OCI-LY3 (cell line): ENCODE measurements at regions not wholly inside any gene's neighbourhood (a gene's known extent, or its start where the extent isn't known, plus 50 kb on each side); places are given as distances from the start of the nearest gene placed in this dataset.

Experiments used
- EZH2phosphoT487 ChIP-seq: fragments of 200-600 bp; shearing (Covaris generic); IDR thresholded peaks from 2 replicates; pipeline ENCODE4 v1.6.1; 2018; ENCODE audit warnings: antibody characterized with exemption, mixed run types, low read depth
- TF ChIP-seq, protein P1 (sequence below): fragments of 200-600, 300-600 bp; sonication (generic); IDR thresholded peaks from 2 replicates; pipeline ENCODE4 v1.5.1; 2014; ENCODE audit warnings: antibody characterized with exemption, low read length, low read depth

DNA sequence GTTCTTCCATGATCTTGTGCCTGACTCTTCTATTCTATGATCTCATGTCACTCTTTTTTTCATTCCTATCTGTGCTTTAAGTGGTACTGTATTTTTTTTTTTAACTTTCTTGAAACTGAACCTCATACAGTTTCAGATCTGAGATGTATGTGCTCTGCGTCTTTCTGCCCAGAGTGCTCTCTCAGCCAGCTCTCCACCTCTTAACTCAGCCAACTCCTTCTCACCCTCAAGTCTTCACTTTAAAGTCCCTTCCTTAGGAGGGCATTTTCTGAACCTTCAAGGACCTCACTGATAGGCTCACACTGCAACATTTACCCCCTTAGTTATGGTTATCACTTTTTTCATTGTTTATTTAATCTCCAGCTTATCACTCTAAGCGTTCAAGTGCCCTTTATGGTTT, 158.7 kb downstream of the IRS2 start:
- TF ChIP-seq, protein P1, sequence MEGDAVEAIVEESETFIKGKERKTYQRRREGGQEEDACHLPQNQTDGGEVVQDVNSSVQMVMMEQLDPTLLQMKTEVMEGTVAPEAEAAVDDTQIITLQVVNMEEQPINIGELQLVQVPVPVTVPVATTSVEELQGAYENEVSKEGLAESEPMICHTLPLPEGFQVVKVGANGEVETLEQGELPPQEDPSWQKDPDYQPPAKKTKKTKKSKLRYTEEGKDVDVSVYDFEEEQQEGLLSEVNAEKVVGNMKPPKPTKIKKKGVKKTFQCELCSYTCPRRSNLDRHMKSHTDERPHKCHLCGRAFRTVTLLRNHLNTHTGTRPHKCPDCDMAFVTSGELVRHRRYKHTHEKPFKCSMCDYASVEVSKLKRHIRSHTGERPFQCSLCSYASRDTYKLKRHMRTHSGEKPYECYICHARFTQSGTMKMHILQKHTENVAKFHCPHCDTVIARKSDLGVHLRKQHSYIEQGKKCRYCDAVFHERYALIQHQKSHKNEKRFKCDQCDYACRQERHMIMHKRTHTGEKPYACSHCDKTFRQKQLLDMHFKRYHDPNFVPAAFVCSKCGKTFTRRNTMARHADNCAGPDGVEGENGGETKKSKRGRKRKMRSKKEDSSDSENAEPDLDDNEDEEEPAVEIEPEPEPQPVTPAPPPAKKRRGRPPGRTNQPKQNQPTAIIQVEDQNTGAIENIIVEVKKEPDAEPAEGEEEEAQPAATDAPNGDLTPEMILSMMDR: no peak
- TF ChIP-seq EZH2phosphoT487: no peak
